Activated CD4-positive, alpha-beta T cell treated with anti-CD3 and anti-CD28 coated beads for 48 hours (primary cell): ENCODE measurements at regions not wholly inside any gene's neighbourhood (a gene's known extent, or its start where the extent isn't known, plus 50 kb on each side); places are given as distances from the start of the nearest gene placed in this dataset.
"Not testable (repeated sequence)": the region's sequence is repeated elsewhere in the genome, so short reads cannot be mapped to it uniquely, and the experiment has no call there.

Experiments used
- DNase-seq: peaks from one replicate; pipeline ENCODE4 v3.0.0-alpha.2; 2020

DNA sequence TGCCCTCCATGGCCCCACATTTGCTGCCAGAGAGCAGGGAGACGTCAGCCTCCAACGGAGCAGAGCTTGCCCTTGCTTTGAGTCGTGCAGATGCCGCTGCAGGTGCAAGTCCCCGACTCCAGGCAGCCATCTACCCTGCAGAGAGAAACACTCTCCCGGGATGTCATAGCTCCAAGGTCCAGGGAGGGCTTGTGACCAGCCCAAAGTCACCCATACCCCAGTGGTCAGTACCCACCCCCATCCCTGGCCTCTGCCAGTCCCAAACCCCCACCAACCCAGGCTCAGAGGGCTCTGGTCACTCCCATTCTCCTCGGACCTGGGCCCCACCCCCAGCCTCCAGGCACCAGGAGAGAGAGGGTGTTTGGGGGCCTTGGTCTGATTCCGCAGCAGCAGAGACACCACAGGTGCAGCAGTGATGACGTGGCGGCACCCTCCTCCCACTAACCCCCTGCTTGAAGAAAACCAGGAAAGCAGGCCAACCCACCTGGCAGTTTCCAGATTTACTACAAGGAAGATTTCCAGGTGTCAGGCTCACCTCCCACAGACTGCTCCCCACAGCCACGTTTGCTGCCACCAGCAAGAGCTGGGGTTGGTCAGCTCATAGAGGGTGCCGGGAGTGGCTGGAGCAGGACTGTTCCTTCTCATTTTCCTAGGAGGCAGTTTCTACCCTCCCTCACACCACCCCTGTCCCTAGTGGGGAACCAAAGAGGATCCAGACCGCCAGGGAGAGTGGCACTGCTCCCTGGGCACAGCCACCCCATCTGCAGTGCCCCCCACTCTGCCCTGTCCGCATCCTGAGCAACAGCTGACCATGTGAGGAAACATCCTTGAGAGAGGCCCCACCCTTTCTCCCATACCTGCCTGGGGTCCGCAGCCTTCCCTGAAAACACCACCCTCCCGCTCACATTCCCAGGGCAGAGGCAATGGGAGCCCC is 132.4 kb downstream of the TNFRSF13B start:
- DNase-seq, result not testable (repeated sequence)

GRCh38 chr17:16838795-16839194 is 133.1 kb downstream of the TNFRSF13B start:
- DNase-seq, result not testable (repeated sequence)

DNA sequence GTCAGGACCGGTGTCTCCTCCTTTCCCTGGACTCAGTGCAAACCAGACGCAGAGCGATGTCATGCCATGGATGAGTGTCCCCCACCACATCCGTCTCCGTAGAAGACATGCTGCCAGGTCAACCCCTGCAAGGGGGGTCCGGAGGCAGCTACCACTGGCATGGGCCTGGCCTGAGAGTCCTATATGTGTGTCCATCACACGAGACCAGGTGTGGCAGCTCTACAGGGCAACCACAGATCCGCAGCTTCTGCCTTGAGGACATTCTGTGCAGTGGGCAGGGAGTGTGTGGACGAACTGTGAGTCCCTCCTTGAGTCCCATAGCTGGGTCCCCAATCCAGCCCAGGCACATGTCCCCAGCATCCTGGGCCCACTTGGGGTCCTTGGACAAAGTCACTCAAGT is 133.6 kb downstream of the TNFRSF13B start:
- DNase-seq, result not testable (repeated sequence)

- DNase-seq, result not testable (repeated sequence)
Measured at GRCh38 chr17:16837468-16838266, 134.3 kb downstream of the TNFRSF13B start.

DNA sequence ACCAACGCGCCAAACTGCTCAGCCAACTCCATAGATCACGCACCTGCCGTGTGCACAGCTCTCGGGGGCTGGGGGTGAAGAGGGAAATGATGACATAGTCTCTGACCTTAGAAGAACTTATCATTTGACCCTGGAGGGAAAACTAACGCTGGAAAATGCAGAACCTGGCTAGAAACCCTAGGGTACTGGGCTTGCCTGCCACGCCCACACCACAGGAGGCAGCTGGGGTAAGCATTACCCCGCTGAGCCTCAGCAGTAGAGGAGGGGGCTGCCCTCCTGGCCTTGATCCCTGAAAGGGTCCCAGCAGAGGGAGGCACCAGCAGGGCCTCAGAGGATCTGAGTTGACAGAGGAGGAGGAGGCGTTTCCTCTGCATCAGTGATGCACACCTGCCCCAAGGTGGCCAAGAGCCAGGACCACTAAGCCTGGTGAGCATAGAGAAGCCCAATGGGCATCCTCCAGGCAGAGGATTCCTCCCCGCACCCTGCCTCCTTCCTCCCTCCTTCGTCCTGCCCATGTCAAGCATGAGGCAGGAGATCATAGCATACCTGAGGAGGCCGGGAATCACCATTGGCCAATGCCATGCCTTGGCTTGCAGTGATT is 135.5 kb downstream of the TNFRSF13B start:
- DNase-seq, result not testable (repeated sequence)

GRCh38 chr17:16833517-16833916 is 138.4 kb downstream of the TNFRSF13B start:
- not testable (repeated sequence) for DNase-seq

DNA sequence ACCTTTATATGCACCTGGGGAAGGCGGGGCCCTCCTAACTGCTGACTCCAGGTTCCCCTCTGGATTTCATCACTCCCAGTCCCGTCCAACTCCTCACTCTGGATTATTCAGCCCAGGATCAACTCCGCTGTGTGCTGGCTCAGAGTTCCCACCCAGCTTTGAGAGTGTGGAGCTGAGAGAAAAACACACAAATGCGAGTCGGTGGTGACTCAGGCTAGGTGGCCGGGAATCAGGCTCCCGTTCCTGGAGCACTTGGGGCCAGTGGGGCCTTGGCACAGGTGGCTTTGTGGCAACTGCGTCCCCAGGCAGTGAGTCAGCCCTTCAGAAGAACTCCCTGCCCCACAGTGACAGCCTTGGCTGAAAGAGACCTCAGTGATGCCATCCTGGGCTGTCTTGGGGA is 139.1 kb downstream of the TNFRSF13B start:
- DNase-seq, result not testable (repeated sequence)

GRCh38 chr17:16832206-16832605 is 139.7 kb downstream of the TNFRSF13B start:
- not testable (repeated sequence) for DNase-seq

DNA sequence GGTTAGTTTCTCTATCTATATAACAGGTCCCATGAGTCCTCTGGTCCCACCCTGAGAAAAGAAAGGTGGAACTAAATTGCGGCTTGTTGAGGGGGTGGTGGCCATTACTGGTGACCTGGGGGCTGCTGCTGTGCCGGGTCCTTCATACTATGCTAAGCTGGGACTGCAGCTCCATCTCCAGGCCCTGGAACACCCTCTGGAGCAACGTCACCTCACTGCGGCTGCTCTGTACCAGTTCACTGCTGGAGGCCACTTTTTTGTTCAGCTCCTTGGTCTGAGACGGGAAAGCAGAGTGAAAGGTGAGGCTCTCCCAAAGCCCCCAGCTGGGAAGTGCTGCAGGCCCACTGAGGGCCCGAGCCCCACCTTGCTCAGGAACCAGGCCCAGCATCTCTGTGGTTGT is 140.7 kb downstream of the CCDC144A start:
- not testable (repeated sequence) for DNase-seq

DNA sequence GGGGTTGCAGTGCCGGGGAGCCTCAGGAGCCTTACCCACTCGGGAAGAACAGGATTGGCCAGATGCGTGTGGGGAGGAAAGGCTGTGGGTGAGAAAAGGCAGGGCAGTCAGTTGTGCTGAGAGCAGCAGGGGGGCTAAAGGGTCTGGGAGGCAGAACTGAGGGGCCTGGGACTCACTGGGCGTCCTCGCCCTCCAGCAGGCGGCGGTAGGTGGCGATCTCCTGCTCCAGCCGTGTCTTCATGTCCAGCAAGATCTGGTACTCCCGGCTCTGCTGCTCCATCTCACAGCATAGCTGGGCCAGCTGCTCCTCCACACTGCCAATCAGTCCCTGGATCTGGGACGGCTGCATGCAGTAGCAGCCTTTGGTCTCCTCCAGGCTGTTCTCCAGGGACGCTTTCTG is 140.2 kb downstream of the CCDC144A start:
- not testable (repeated sequence) for DNase-seq
